Common myeloid progenitor, CD34-positive (primary cell): ENCODE measurements at regions not wholly inside any gene's neighbourhood (a gene's known extent, or its start where the extent isn't known, plus 50 kb on each side); places are given as distances from the start of the nearest gene placed in this dataset.

ENCODE experiments used
- CTCF ChIA-PET: fragments of 350-600 bp; sonication (Branson Sonifier 250); formaldehyde crosslinking; loops from one replicate; lab custom pipeline; 2021; ENCODE audit warnings: antibody characterized with exemption; lab: Charles Lee
- POLR2A ChIA-PET: fragments of 350-600 bp; sonication (Branson Sonifier 250); formaldehyde crosslinking; loops from one replicate; lab custom pipeline; 2021; ENCODE audit warnings: antibody characterized with exemption; lab: Charles Lee
- DNase-seq, 3 donors: peaks; one replicate each; pipeline versions ENCODE4 v3.0.0 to v3.0.0-alpha.2; 2013
- H3K27ac ChIP-seq, 2 experiments: 1 replicate in 1 of 2; 2 replicates in 1 of 2; pipeline ENCODE4 v1.7.0; 2013; ENCODE audit warnings: inconsistent platforms in 2 of 2, low read length in 2 of 2, mild to moderate bottlenecking in 2 of 2, low read depth in 1 of 2, moderate library complexity in 1 of 2; ENCODE audit not compliant: severe bottlenecking in 2 of 2, insufficient read depth in 1 of 2, poor library complexity in 1 of 2
- H3K27me3 ChIP-seq, 5 experiments: replicated peaks in 2 of 5; 1 replicate in 3 of 5; 2 replicates in 2 of 5; pipeline versions ENCODE4 v1.6.1 to v1.7.0; 2013; ENCODE audit warnings: low read length in 4 of 5, mild to moderate bottlenecking in 2 of 5, moderate library complexity in 2 of 5, inconsistent platforms in 1 of 5; ENCODE audit not compliant: insufficient read depth in 5 of 5, control insufficient read depth in 4 of 5
- H3K36me3 ChIP-seq, 4 experiments: 1 replicate in 2 of 4; 2 replicates in 2 of 4; pipeline versions ENCODE4 v1.6.1 to v1.7.0; 2013; ENCODE audit warnings: low read length in 3 of 4, control low read depth in 1 of 4, mild to moderate bottlenecking in 1 of 4; ENCODE audit not compliant: control insufficient read depth in 4 of 4, insufficient read depth in 4 of 4
- H3K4me1 ChIP-seq, 4 experiments: 1 replicate in 3 of 4; 2 replicates in 1 of 4; pipeline versions ENCODE4 v1.6.1 to v1.7.1; 2013; ENCODE audit warnings: low read length in 3 of 4, mild to moderate bottlenecking in 3 of 4, control low read depth in 1 of 4, inconsistent platforms in 1 of 4, moderate library complexity in 1 of 4; ENCODE audit not compliant: control insufficient read depth in 4 of 4, insufficient read depth in 4 of 4; ENCODE audit errors: control extremely low read depth in 1 of 4
- H3K4me3 ChIP-seq, 7 experiments: 1 replicate in 4 of 7; 2 replicates in 3 of 7; pipeline versions ENCODE4 v1.5.1 to v1.7.0; 2013; ENCODE audit warnings: mild to moderate bottlenecking in 7 of 7, low read length in 6 of 7, moderate library complexity in 6 of 7, inconsistent platforms in 2 of 7, low read depth in 2 of 7, control low read depth in 1 of 7; ENCODE audit not compliant: insufficient read depth in 4 of 7, control insufficient read depth in 1 of 7; ENCODE audit errors: extremely low read depth in 1 of 7
- H3K9me3 ChIP-seq, 5 experiments: 1 replicate in 4 of 5; 2 replicates in 1 of 5; pipeline versions ENCODE4 v1.6.1 to v1.7.1; 2013; ENCODE audit warnings: low read length in 4 of 5, mild to moderate bottlenecking in 2 of 5, inconsistent platforms in 1 of 5, low read depth in 1 of 5, moderate library complexity in 1 of 5; ENCODE audit not compliant: control insufficient read depth in 4 of 5, insufficient read depth in 2 of 5; ENCODE audit errors: control extremely low read depth in 1 of 5
- WGBS: methylation state at CpG from one replicate; pipeline ENCODE4 v1.1.5; 2013; ENCODE audit not compliant: insufficient coverage; 5-methylcytosine and 5-hydroxymethylcytosine counted together

DNA sequence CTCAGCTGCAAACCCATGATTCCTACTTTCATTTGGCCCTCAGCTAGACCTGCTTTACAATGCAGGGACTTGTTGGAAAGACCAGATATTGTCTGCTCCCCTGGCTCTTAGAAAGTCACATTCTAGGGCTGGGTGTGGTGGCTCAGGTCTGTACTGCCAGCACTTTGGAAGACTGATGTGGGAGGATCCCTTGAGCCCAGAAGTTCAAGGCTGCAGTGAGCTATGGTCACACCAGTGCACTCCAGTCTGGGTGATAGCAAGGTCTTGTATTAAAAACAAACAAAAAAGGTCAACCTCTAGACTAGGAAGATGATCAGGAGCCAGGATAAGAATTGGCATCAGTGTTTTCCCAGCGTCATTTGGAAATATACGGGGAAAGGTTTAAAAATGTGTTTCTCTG, 145.8 kb downstream of the PALM2AKAP2 start:
- Histone ChIP-seq H3K9me3 (no peaks in the 10 kb centered on the region), H3K4me1 (peaks cover 0 to 2% (median 0%) of the 10 kb centered on the region in 4 experiments), H3K4me3 (no peak overlapping the region), H3K36me3 (no peaks in the 10 kb centered on the region), H3K27ac (no peak overlapping the region), H3K27me3 (no peaks in the 10 kb centered on the region)
- ChIA-PET CTCF (no interaction called here), POLR2A (no interaction called here)
- no peak for DNase-seq
- no CpG with 5 or more reads among the region's 2 CpGs for WGBS

DNA sequence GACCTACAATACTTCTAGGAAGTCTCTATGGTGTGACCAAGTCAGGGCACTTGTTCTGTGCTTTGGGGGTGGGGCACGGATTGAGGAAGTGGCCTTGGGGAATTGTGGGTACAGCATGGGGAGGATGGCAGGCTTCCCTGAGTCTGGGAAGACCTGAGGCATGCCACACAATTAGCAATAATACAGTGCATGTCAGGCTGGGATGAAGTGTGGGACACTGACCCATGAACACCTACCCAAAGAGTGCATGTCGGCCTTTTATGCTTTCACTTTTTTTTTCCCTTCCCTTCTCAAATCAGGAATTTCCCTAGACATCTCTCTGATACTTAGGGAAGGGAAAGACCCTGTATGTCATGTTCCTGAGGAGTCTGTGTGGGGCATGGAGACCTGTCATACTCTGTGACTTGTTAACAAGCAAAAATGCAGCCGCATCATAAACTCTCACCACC, 146.4 kb downstream of the PALM2AKAP2 start:
- H3K9me3 ChIP-seq = no peaks in the 10 kb centered on the region
- H3K27me3 ChIP-seq = no peaks in the 10 kb centered on the region
- H3K4me3 ChIP-seq = no peak overlapping the region
- H3K27ac ChIP-seq = no peak overlapping the region
- CTCF ChIA-PET = no interaction called here
- POLR2A ChIA-PET = no interaction called here
- no peaks in the 10 kb centered on the region for H3K36me3 ChIP-seq
- peaks cover 0 to 2% (median 0%) of the 10 kb centered on the region in 4 experiments for H3K4me1 ChIP-seq
- DNase-seq = no peak
- 67% methylated on average over 2 of the region's 3 CpGs for WGBS

DNA sequence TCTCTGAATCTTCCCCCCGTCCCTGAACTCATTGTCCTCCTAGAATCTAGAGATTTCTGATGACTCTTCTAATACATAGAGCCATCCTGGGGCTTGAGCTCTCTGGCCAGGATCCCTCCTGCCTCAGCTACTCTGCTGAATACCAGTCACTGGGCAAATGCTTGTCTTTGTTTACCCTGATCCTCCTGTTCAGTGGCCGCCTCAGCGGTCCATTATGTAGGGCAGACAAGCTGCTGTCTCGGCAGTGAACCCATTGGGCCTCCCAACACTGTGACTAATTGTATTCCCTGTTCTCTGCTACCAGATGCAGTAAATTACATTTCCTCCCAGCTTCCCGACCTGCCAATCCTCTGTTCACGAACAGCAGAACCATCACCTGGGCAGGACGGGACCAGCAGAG, 151.6 kb downstream of the PALM2AKAP2 start:
- POLR2A ChIA-PET = no interaction called here
- no peak for DNase-seq
- 91% methylated on average over 7 of the region's 7 CpGs for WGBS
- CTCF ChIA-PET = no interaction called here
- no peaks in the 10 kb centered on the region for H3K9me3 ChIP-seq
- H3K4me3 ChIP-seq = no peak overlapping the region
- peaks cover 0 to 3% (median 0%) of the 10 kb centered on the region in 5 experiments for H3K27me3 ChIP-seq
- no peak overlapping the region for H3K27ac ChIP-seq
- H3K4me1 ChIP-seq = no peaks in the 10 kb centered on the region
- no peaks in the 10 kb centered on the region for H3K36me3 ChIP-seq

DNA sequence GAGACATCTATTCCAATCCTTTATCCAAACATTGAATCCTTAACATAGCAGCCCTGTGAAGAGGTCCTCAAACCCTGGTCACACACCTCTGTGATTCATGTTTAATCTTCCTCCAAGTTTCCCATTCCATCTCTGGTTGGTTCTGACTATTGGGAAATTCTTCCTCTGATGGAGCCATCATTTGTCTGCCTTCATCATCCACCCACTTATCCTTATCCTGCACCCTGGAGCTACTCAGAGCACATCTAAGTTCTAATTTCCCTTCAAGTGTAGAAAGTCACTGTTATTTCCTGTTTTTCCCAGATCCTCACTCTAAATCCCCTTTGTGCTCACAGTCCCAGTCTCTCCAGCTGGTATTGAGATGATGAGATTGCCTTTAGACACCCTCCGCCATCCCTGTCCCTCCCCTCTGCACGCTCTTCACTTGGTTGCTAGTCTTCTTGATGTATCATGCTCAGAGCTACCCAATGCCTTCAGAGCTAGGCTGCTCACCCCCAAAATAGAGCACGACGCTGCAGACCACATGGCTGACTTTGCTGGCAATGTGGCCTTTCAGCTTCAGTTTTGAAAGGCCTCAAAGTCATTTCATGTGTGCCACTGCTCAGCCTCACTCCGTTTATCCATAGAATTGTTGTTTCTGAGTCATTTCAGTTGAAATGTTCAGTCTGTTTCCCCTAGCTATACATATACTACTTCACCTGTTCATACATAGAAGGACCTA, 154.3 kb downstream of the PALM2AKAP2 start:
- Histone ChIP-seq H3K36me3 (no peaks in the 10 kb centered on the region), H3K4me3 (no peak overlapping the region), H3K27ac (no peak overlapping the region), H3K27me3 (peaks cover 0 to 3% (median 0%) of the 10 kb centered on the region in 5 experiments), H3K4me1 (no peaks in the 10 kb centered on the region), H3K9me3 (no peaks in the 10 kb centered on the region)
- CTCF ChIA-PET = interaction anchor here (1.0 kb wide), 1 partner anchor 74 kb away, joined by 4 read pairs; no protein-coding TSS in a partner anchor
- POLR2A ChIA-PET = no interaction called here
- WGBS = 93% methylated on average over 4 of the region's 5 CpGs
- DNase-seq = no peak

DNA sequence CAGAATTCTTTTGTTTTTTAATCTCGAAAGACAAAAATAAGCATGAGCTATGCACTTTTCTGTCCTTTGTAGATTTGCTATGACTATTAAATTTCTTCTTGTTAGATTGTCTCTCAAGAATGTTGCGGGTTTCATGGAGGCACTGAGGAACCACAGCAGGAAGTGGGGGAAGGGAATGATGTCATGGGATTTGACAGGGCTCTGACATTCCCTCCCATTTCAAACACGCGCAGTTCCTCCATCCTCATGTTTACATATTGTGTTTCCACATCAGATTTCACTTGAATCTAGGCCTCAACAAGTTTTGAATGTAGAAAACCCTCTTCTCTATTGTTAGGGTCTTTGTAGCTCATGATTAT, 154.8 kb downstream of the PALM2AKAP2 start:
- peaks cover 0 to 3% (median 0%) of the 10 kb centered on the region in 5 experiments for H3K27me3 ChIP-seq
- CTCF ChIA-PET = interaction anchor here (1.0 kb wide), 1 partner anchor 75 kb away, joined by 4 read pairs; no protein-coding TSS in a partner anchor
- POLR2A ChIA-PET = no interaction called here
- DNase-seq = no peak
- WGBS = 86% methylated on average over 2 of the region's 4 CpGs
- H3K4me1 ChIP-seq = no peaks in the 10 kb centered on the region
- H3K4me3 ChIP-seq = no peak overlapping the region
- no peak overlapping the region for H3K27ac ChIP-seq
- H3K9me3 ChIP-seq = no peaks in the 10 kb centered on the region
- no peaks in the 10 kb centered on the region for H3K36me3 ChIP-seq

DNA sequence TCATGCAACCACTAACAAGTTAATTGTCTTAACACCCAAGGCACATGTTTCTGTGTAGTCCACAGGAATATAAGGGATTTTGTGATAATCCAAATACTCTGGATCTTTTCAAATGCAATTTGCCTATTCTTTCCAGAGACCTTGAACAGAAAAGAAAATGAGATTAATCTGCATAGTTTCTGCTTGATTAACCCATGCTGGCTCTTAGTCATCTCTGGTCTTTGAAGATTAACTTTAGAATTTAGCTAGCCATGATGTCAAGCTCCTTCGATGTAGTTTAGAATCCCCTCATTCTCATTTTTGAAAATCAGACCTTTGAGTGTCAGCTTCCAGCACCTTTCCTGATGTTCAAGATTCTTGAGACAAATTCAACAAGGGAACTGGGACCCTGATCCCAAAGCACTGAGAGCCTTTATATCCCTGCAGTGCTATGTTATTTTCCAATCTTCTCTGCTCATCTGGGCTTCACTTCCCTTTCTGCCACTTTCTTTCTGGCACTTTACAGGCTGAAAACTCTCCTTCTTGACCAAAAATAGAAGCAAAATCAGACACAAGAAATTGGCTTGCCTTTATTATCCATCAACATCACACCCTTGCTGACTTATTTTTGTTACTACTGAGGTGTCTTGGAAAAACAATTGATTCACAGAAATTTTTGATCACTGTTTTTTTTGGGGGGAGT, 155.5 kb downstream of the PALM2AKAP2 start:
- Histone ChIP-seq H3K27me3 (peaks cover 0 to 3% (median 0%) of the 10 kb centered on the region in 5 experiments), H3K36me3 (no peaks in the 10 kb centered on the region), H3K9me3 (no peaks in the 10 kb centered on the region), H3K4me3 (no peak overlapping the region), H3K27ac (no peak overlapping the region), H3K4me1 (no peaks in the 10 kb centered on the region)
- ChIA-PET POLR2A (no interaction called here), CTCF (interaction anchor here (1.0 kb wide), 1 partner anchor 75 kb away, joined by 4 read pairs; no protein-coding TSS in a partner anchor)
- 100% methylated on average over 1 of the region's 1 CpG for WGBS
- DNase-seq = no peak

DNA sequence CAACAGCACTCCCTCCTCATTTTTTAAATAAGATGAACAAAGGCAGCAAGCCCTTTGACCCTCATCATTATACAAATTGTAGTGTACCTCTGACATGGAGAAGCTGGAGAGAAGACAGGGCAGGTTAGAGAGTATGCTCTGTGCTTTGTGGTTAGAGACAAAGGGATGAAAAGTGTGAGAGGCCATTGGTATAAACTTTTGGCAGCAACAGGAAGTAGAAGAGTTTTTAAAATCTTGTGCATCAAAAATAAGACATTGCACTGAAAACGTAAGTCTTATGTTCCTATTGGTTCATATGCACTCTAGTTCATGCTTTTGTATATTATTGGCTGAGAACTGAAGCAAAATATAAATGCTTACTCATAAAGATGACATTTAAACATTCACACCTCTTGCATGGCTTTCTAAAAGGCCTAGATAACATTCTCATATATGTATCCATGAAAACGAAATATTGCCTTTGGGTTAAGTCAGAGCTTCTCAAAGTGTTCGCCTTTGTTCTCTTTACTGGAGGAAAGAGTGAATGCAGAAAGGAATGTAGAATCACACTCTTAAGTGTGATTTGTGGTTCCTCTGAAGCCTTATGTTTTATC, 158.0 kb downstream of the PALM2AKAP2 start:
- no CpG with 5 or more reads among the region's 3 CpGs for WGBS
- no peaks in the 10 kb centered on the region for H3K27me3 ChIP-seq
- ChIA-PET POLR2A (no interaction called here), CTCF (no interaction called here)
- H3K27ac ChIP-seq = no peak overlapping the region
- DNase-seq = no peak
- peaks cover 0 to 2% (median 0%) of the 10 kb centered on the region in 5 experiments for H3K9me3 ChIP-seq
- H3K4me1 ChIP-seq = no peaks in the 10 kb centered on the region
- no peaks in the 10 kb centered on the region for H3K36me3 ChIP-seq
- no peak overlapping the region for H3K4me3 ChIP-seq
